GM19035 (cell line): ENCODE measurements at regions not wholly inside any gene's neighbourhood (a gene's known extent, or its start where the extent isn't known, plus 50 kb on each side); places are given as distances from the start of the nearest gene placed in this dataset.

ENCODE experiments used
- ATAC-seq: cut with Tn5 transposase; IDR thresholded peaks from one replicate; pipeline ENCODE4 v1.9.1; 2021; ENCODE audit not compliant: unreplicated experiment

DNA sequence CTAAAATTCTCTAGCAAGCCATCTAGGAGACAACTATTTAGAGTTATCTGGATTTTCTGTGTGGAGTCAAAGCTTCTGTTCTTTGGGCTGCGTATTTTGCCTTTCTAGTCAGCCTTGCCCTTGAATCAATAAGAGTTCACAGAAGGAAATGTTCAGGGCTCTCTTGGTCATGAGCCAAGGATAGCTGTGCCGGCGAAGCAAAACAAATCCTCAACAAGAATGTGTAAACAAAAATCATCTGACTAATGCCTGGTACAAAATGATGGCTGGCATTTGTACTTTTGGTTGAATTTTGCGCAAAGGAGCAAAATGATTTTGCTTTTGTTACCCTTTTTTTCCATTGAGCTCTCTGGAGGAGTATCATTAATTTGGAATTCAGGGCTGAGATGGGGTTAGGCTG is 171.1 kb downstream of the DACT1 start:
- no peak for ATAC-seq

DNA sequence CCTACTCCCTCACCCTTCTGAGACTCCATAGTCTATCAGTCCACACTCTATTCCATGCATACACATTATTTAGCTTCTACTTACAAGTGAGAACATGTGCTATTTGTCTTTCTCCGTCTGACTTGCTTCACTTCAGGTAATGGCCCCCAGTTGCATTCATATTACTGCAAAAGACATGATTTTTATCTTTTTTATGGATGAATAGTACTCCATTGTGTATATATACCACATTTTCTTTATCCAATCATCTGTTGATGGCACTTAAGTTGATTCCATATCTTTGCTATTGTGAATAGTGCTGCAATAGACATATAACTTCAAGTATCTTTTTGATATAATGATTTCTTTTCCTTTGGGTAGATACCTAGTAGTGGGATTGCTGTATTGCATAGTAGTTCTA is 171.8 kb downstream of the DACT1 start:
- no peak for ATAC-seq

DNA sequence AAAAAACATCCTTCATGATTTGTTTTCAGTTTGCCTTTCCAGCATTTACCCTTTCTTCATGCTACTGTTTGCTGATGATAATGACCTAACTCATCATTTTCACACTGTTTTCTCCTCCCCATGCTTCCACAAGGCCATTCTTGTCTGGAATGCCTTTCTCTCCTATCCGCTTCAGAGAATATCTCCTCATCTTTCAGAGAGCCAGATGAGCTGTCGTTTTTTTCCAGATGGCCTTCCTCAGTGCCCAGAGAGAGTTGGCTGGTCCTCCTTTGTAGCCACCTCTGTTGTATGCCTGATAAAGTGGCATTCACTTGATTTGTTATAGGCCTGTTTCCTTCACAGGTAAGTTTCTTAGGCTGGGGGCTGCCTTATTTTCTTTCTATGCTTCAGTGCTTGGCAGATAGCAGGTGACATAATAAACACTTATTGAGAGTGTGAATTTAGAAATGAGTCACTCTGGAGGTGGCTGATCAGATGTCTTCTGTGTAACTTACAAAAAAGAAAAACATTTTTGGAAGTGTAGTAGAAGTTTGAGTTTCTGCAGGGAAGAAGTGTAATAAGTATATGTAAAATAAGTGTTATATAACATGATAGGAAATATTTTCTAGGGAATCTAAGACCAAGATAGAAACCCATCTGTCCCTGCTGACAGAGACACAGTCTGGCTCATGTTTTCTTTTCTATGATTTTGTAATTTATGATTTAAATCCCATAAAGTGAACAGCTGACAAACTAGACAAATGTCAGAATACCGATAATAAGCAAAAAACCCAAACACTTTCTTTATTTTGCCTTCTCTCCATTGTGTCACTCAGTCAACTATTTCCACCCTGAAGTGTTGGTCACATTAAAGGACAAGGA is 174.5 kb downstream of the DACT1 start:
- peak; percentile 82 for ATAC-seq

DNA sequence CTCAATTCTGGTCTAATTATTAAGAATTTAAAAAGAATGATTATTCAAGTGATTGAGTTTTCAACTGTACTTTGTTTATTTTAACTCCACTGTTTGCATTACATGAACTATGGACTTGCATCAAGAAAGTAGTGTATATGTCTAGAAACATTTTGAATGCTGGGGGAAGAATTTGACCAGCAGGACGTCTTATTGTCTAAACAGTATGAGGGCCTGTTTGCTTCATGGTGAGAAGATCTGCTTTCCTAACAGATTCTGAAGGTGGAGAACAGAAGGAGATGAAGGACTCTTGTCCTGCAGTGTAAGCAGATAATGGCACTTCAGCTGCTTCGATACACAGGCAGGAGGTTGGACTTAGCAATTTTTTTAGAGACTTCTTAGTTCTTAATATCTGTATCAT is 176.0 kb downstream of the DACT1 start:
- ATAC-seq: no peak

DNA sequence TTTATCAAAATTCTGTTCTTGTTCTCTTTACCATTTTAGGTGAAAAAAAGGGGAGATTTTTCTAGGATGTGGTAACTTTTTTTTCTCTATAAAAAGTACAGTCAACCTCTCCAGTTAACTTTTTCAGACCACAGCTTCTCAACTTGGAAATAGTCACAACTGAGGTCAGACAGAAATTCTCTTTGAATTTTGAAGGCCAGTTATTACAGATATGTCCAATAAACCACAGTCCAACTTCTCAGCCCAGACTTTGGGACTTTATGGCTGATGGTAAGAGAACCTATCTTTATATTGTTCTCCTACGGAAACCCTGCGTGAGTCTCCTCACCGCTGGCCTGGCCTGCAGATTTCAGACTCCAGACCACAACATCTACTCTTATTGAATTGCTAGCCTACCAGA is 176.7 kb downstream of the DACT1 start:
- no peak for ATAC-seq

DNA sequence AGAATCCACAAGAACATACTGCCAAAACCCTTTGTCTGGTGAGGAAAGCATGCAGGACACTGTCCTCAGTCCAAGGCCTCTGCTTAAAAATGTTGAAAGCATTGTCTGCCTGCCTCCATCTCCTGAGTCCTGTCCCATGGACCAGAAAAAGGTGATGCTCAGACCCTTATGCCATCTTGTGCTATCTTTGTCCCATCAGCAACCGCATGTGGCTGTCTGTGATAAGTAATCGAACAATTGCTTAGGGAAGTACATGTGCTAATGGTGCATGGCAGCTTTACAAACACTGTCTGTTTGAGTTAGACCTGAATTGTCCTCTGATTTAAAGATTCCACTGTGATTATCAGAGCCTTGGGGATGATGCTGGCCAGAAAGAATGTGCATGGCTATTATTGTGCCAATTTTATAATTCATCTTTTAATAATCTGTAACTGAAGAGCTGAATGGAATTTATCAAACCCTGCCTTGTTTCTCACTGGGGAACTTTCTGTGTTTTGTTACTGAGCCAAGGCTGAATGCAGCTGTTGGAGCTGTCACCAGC is 177.5 kb downstream of the DACT1 start:
- ATAC-seq: no peak

DNA sequence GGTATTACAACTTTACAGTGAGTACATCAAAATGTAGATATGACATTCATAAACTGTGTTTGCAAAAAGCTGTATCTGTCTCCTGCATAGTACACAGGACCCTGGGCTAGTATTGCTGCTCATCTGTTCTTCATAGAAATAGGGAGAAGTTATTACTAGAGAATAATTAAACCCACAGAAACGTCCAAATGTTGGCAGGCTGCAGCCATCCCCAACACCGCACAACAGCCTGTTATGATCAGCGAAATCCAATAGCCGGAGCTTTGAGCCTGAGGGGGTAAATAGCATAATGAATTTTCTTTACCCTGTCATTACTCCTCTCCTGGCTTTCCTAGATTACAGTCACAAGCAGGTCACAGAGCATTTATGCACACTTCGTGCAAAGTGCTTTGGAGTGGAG is 178.0 kb downstream of the DACT1 start:
- no peak for ATAC-seq

DNA sequence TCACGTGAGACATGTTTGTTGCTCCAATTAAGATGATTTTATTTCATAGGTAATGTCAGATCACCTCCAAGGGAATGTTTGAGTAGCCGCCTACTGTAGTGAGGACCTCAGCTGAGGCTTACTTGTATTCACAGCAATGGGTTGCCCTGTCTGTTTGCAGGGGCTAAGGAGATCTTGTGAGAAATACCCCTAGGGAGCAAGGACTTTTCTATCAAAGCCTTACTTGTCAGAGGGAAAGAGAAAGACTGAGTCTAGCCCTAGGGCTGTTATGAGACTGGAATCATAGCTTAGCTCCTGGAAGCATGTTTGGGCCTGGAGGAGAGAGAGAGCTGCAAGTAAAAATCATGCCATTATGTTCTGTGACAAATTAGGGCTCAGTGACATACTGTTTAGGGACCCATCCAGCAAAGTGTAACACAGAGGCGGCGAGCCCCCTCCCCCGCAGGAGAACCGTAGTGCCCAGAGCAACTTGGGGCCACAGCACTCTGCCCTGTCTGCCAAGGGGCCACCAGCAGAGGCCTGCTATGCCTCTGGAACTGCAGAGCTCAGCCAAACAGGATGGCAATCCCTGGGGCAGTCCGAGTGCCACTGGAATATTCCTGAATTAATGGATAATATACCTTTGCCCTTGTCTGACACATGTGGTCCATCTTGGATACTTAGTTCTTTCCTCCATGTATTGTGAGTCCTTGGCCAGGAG is 178.8 kb downstream of the DACT1 start:
- ATAC-seq: no peak

DNA sequence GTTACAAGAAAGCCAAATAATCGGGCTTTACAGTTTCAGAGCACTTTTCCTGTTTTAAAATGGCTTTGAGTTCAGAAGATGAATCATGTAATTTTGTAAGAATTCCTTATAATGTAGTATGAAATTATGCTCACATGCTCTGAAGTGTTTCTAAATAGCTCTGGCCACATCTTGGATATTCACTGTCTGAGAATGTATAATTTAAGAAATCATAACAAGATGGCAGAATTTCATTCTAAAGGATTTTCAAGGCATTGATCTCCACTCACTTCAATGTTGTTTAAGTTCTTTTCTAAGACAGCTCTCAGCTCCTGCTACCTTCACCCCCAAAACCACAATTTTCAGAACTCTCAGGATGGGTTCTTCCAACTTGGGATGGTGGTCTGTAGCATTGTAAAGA is 180.1 kb downstream of the DACT1 start:
- ATAC-seq: no peak

DNA sequence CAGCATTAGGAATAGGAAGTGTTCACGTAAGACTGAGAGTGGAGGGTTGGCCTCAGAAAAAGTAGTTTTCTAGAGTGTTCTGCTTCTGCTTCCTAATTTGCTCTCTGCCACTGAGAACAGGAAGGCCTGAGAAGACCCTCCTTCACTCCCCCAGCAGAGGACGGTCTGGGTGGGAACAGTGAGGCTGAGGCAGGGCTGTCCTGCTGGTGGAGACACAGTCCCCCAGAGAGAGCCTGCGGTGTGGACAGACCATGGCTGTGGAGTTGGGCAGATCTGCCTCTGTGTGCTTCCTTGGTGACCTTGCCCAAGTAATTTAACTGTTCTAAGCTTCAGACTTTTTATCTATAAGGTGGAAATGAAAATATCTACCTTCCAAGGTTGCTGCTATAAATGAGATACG is 182.3 kb downstream of the DACT1 start:
- ATAC-seq: no peak

DNA sequence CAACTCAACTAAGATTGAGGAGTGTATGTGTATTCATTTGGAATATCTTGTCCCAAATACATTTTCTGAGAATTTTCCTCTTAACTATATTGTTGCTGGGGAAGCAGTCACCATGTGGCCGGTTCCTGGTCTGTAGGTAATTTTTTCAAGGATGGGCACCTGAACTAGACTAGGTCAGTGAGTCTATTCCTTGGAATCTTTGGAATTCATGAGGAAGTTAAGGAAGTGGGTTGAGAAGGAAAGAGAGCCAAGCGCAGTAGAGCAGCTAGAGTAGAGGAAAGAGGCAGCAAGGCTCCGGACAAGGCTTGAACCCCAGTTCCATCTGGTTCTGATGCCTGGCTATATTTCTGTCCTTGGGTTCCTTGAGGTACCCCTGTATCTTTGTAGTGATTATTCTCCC is 183.7 kb downstream of the DACT1 start:
- no peak for ATAC-seq

DNA sequence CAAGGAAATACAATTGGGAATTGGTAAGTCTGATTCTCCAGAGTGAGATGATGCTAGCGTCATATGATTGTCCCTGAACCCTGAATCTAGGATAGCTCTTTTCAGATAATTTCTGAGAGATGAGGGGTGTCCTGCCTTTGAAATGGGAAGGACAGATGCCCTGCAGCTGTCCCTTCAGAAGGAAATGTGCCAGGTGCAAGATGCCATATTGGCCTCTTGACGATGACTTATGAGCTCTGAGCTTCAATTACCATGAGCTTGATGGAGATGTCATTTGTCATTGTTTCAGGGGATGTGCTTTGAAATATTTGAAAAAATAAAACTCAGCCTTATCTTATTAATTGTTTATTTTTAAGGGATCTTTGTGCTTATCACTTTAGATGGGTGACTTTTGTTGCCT is 185.1 kb downstream of the DACT1 start:
- no peak for ATAC-seq

DNA sequence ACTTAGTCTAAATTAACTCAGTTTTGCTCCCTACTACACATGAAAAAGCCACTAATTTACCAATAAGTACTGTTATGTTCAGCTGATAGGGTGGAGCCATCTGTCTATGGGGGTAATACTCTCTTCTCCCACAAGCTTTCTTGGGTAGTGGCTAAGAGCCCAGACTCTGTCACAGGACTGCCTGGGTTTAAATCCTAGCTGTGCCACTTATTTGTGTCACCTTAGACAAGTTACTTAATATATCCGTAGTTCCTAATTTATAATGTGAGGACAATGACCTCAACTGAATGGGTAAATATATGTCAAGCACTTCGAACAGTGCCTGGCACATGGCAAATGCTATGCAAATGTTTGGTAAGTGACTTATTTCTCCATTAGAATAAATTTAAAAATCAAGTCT is 185.6 kb downstream of the DACT1 start:
- ATAC-seq: no peak

DNA sequence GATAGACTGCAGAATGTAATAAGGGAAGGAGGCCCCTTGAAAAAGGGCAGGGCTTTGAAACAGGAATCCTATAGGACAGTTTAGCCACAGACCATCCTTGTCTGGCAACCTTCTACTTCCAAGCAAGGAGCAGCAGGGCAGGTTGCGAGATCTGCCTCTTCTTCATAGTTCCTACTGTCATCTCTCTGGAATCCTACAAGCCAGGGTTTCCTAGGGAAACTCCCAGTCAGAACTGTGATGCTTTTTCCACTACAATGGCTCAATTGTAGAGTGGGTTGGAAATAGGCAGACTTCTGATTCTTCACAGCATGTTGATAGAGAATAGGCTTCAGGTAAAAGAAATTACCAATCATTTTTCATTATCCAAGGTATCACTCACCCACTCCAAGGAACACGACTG is 186.3 kb downstream of the DACT1 start:
- no peak for ATAC-seq

DNA sequence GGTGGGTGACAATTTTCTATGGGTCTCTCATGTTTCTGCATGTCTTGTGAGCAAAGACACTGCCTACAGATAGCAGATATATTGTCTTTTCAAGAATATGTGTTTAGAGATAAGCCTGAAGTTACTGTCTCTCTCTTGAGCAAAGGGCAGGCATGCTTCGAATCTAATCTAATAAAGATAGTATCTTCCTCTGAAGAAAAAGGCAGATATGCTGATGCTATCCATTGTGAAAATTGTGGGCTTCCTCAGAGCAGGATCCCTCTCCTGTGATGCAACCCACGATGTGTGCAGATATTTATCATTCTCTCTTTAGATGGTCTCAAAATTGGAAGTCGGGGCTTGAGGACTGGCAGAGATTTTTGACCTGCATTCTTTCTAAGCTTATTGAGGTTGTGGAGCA is 187.0 kb downstream of the DACT1 start:
- ATAC-seq: no peak

DNA sequence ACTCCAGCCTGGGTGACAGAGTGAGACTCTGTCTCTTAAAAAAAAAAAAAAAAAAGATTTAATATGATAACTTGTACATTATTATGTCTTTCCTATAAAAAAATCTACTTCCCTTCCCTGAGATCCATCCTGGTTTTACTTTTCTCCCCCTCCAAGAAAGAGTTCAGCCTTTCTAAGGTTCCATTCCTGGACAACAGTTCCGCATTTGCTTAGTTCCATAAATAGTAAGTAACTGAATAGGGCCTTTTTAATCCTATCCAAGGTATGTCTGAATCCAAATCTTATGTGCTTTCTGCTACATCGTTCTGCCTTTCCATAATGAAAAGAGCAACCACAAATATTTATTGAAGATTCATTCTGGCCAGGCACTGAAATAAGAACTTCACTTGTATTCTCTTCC is 187.8 kb downstream of the DACT1 start:
- ATAC-seq: no peak

DNA sequence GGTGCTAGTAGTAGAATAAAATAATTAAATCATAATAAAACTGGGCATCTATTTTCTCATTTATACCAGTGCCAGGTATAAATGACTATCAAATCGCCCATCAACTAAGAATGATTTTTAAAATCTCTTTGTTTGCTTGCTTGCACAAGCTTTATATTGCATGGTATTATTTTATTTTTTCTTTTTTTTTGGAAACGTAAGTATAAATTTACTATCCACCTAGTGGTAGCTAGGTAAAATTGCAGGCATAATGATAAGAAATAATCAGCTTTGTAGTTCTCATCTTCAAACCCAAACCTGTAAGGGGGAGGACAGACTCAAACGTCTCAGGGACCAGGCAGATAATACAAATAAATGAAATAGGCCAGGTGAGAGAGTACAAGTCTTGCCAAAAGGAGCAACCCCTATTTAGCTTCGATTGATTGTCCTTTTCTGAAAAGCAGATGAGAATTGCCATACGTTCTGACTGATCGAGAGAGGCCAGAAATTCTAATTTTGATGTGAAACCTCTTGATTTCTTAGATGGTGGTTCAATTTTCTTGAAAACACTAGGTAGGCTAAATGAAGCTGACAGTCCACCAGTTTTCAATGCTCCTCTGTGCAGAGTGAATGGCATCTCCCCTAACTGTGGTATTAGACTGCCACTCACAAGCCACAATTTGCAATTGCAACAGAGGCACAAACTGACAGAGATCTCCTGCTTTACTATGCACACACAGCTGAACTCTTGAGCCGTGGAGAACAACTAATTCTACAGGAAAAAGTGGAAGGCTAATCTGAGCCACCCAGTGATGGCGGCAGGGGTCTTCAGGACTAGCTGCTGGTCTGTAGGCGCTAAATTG is 189.3 kb downstream of the DACT1 start:
- no peak for ATAC-seq

DNA sequence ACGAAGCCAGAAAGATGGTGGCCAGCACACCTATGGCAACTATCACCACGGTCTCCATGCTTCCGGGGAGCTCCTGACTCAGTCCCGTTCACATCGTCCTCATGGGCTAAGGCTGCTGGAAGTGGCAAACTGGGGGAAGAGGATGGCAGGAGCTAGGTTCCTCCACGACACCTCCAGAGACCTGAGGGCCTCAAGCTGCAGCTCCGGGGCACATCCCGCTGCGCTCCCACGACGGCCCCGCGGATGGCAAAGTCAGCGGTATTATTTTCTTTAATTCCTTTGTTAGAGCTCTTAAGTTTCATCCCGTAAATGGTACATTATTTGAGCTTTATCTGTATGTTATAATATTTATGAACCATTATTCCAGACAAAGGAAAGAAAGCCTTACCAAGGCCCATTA is 190.5 kb downstream of the DACT1 start:
- no peak for ATAC-seq

DNA sequence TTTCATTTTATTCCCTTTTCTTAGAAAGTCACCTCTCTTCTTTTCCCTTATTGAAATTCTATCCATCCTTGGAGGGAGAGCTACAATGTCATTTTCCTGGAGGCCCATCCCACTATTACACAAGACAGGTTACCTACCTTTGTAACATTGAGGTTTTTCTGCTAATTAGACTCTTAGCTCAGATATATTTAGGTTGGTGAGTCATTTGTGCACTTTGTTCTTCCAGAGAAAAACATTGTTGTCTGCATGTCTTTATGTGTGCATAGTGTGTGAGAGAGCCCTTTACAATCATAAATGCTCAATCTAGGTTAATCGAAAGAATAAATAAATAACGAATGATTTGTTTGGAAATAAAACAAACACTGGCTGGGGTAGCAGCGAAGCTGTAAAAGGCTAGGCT is 191.8 kb downstream of the DACT1 start:
- ATAC-seq: no peak

DNA sequence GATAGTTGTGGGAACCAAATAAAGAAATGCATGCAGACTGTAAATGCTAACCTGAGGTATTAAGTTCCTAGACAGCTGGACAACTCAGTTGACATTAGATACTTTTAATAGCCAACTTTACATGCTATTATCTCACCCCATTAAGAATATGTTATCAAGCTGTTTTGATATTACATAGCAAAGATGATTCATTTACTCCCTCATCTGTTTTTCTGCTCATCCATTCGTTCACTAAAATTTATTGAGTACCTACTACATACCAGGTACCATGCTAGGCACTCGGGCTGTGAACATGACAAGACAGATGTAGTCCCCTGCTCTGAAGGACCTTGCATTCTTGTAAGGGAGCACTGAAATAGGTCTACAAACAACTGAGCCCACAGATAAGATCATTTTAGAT is 192.4 kb downstream of the DACT1 start:
- ATAC-seq: no peak

DNA sequence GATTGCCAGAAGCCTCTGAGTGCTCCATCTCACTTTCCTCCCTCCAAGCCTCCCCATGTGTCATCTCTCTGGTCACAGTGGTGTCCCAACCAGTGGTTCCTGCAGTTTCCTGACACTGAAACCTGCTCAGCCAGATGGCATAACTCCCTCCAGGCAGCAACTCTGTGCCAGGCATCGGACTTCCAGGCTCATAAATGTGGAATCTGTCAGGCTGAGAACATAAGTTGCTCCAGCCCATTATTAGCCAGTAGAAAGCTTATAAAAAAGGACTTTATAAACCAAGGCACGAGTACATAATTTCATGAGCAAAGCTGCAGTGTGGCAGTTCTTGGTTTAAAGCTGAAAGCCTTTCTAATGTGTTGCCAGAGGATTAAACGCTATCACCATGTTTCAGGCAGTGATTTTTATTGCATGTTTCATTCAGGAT is 194.3 kb downstream of the DACT1 start:
- no peak for ATAC-seq
